WTC11 (cell line): ENCODE measurements at regions not wholly inside any gene's neighbourhood (a gene's known extent, or its start where the extent isn't known, plus 50 kb on each side); places are given as distances from the start of the nearest gene placed in this dataset.

Experiments used
- CBFB ChIP-seq: sonication (generic); formaldehyde crosslinking; IDR thresholded peaks from 2 replicates; pipeline ENCODE4 v1.8.1; 2022; ENCODE audit warnings: mild to moderate bottlenecking, low read depth, missing genetic modification reagents
- E2F4 ChIP-seq: sonication (generic); formaldehyde crosslinking; IDR thresholded peaks from 2 replicates; pipeline ENCODE4 v1.8.1; 2022; ENCODE audit warnings: low read depth, mild to moderate bottlenecking, moderate library complexity, missing genetic modification reagents, borderline replicate concordance
- FOXJ3 ChIP-seq: sonication (generic); formaldehyde crosslinking; IDR thresholded peaks from 2 replicates; pipeline ENCODE4 v1.9.0; 2021; ENCODE audit warnings: missing genetic modification reagents, mild to moderate bottlenecking, borderline replicate concordance
- FOXP4 ChIP-seq: sonication (generic); formaldehyde crosslinking; IDR thresholded peaks from 2 replicates; pipeline ENCODE4 v1.8.0; 2022; ENCODE audit warnings: mild to moderate bottlenecking, missing genetic modification reagents
- TCF7 ChIP-seq: sonication (generic); formaldehyde crosslinking; IDR thresholded peaks from 2 replicates; pipeline ENCODE4 v1.8.0; 2022; ENCODE audit warnings: mild to moderate bottlenecking, low read depth, missing genetic modification reagents, moderate library complexity

GRCh38 chr1:4256351-4256750, 356.3 kb upstream of the C1orf174 start:
- no peak for TF ChIP-seq TCF7
- no peak for TF ChIP-seq FOXJ3 (CRISPR knock-in tag)
- TF ChIP-seq E2F4 (CRISPR knock-in tag), result no peak
- TF ChIP-seq FOXP4, result no peak
- no peak for TF ChIP-seq CBFB (CRISPR knock-in tag)
